ENCODE measurements at regions not wholly inside any gene's neighbourhood (a gene's known extent, or its start where the extent isn't known, plus 50 kb on each side); places are given as distances from the start of the nearest gene placed in this dataset.

- no peak overlapping the region for H3K9ac ChIP-seq (replicated peaks in 1 of 4; ENCODE audit: extremely low read depth in 1 of 4, low read depth in 3 of 4, low read length in 3 of 4)
- H3K79me2 ChIP-seq (ENCODE audit: control insufficient read depth in 1 of 2, insufficient read depth in 2 of 2, low read length in 2 of 2), result no peaks in the 10 kb centered on the region
- H4K91ac ChIP-seq (replicated peaks; ENCODE audit: insufficient read length, low read length), result no peak overlapping the region
- H2BK12ac ChIP-seq (ENCODE audit: low read depth, low read length), result no peak overlapping the region
- H3K27ac ChIP-seq (ENCODE audit: low read depth, low read length), result no peak overlapping the region
- no peak overlapping the region for H2BK15ac ChIP-seq (ENCODE audit: low read length)
- FAIRE-seq, result no peak
- no peaks in the 10 kb centered on the region for H3K36me3 ChIP-seq (ENCODE audit: control insufficient read depth in 2 of 4, insufficient read depth in 4 of 4, low read length in 3 of 4)
- DNase-seq (ENCODE audit: low read depth in 1 of 2, low spot score in 2 of 2), result no peak
- H3K18ac ChIP-seq (ENCODE audit: extremely low read depth, low read length), result no peak overlapping the region
- H2BK20ac ChIP-seq (ENCODE audit: low read length), result no peak overlapping the region
- H3K14ac ChIP-seq (ENCODE audit: insufficient read length), result no peak overlapping the region
- H2AFZ ChIP-seq (ENCODE audit: low read length), result no peak overlapping the region
- no peaks in the 10 kb centered on the region for H4K20me1 ChIP-seq (replicated peaks in 1 of 2; ENCODE audit: control insufficient read depth in 1 of 2, insufficient read depth in 2 of 2, low read length in 2 of 2)
- H2AK5ac ChIP-seq (ENCODE audit: low read depth, low read length), result no peak overlapping the region
- no peaks in the 10 kb centered on the region for H3K4me1 ChIP-seq (replicated peaks in 1 of 4; ENCODE audit: control insufficient read depth in 3 of 4, insufficient read depth in 4 of 4, low read length in 3 of 4)
- H2BK120ac ChIP-seq (replicated peaks; ENCODE audit: low read depth, low read length), result no peak overlapping the region
- ChIA-PET POLR2A (ENCODE audit: partially characterized antibody) (interaction anchor here (1.0 kb wide), 1 partner anchor 24 kb away, joined by 3 read pairs; no protein-coding TSS in a partner anchor), CTCF (ENCODE audit: partially characterized antibody) (interaction anchor here (0.6 to 4.8 kb wide), 8 partner anchors 8 to 1060 kb away, joined by 3 to 26 read pairs (median 4); no protein-coding TSS in a partner anchor)
- H3K27me3 ChIP-seq (replicated peaks in 1 of 4; ENCODE audit: control insufficient read depth in 3 of 4, extremely low read depth in 1 of 4, insufficient read depth in 3 of 4, low read length in 3 of 4), result no peaks in the 10 kb centered on the region
- no peak overlapping the region for H3K4me3 ChIP-seq (ENCODE audit: extremely low read depth in 1 of 4, insufficient read depth in 2 of 4, low read depth in 3 of 4, low read length in 4 of 4)
- no peak overlapping the region for H3K4ac ChIP-seq (replicated peaks; ENCODE audit: insufficient read length, low read depth, low read length)
- no peaks in the 10 kb centered on the region for H3K23me2 ChIP-seq (ENCODE audit: low read depth, low read length)
- no peak overlapping the region for H3K56ac ChIP-seq (replicated peaks; ENCODE audit: insufficient read length, low read depth, low read length)
- H2BK5ac ChIP-seq (ENCODE audit: low read depth, low read length), result no peak overlapping the region
- H3K79me1 ChIP-seq (ENCODE audit: low read depth, low read length), result no peaks in the 10 kb centered on the region
- H3K23ac ChIP-seq (ENCODE audit: insufficient read length), result no peak overlapping the region
- no peak overlapping the region for H4K8ac ChIP-seq (ENCODE audit: extremely low read depth, insufficient read depth, low read length)
- no peak overlapping the region for H4K5ac ChIP-seq (ENCODE audit: insufficient read length, low read depth, low read length)
- H3K4me2 ChIP-seq (ENCODE audit: insufficient read depth in 1 of 2, low read depth in 2 of 2, low read length in 2 of 2), result no peak overlapping the region
- no peaks in the 10 kb centered on the region for H3K9me3 ChIP-seq (ENCODE audit: insufficient read depth in 2 of 2, low read depth in 1 of 2, low read length in 1 of 2)
- 92% methylated on average over 2 of the region's 2 CpGs; no CpG with 5 or more reads in 1 of the 2 experiments for WGBS, 2 experiments (ENCODE audit: extremely low coverage in 1 of 2, insufficient coverage in 1 of 2, insufficient read length in 1 of 2, insufficient replicate concordance in 2 of 2, low coverage in 1 of 2, low lambda C conversion rate in 2 of 2, missing lambda C conversion rate in 1 of 2)
- TF ChIP-seq SIN3A (conservative IDR thresholded peaks at IDR 0.05 in 1 of 2, IDR thresholded peaks at IDR 0.05 in 1 of 2; ENCODE audit: low read depth in 1 of 2, low read length in 2 of 2) (no peak), POLR2A (IDR thresholded peaks at IDR 0.05; ENCODE audit: control extremely low read depth in 1 of 2, low read depth in 2 of 2, low read length in 2 of 2) (no peak), RAD21 (IDR thresholded peaks at IDR 0.05 in 1 of 2, conservative IDR thresholded peaks at IDR 0.05 in 1 of 2; ENCODE audit: low read depth in 2 of 2, low read length in 2 of 2) (0 out of 4 replicates have a peak, but pooled peaks of 1 of the 2 experiments have one; percentile 11)
Measured at GRCh38 chr10:59586407-59586891, 123.2 kb downstream of the SLC16A9 start.
